ENCODE measurements at regions not wholly inside any gene's neighbourhood (a gene's known extent, or its start where the extent isn't known, plus 50 kb on each side); places are given as distances from the start of the nearest gene placed in this dataset.
A peak's percentile ranks its signal among the peaks of the same experiment; 100 is the strongest.

- TF ChIP-seq MYC (IDR thresholded peaks at IDR 0.05; ENCODE audit: low read depth, low read length), result peak; percentile 26; the same call in 1 of the 2 replicates
- TF ChIP-seq MYC (CRISPR knock-in tag; IDR thresholded peaks at IDR 0.05; ENCODE audit: borderline replicate concordance, low read depth), result no peak
- TF ChIP-seq ZNF12 (CRISPR knock-in tag; IDR thresholded peaks at IDR 0.05), result no peak
- TF ChIP-seq ARID2 (IDR thresholded peaks at IDR 0.05), result peak; percentile 83
- TF ChIP-seq HDGF (IDR thresholded peaks at IDR 0.05), result 0 out of 2 replicates have a peak, but pooled peaks have one; percentile 29
- no peak for TF ChIP-seq SMARCE1 (IDR thresholded peaks at IDR 0.05)
- peak in 1 of 3 experiments; percentile 53 for TF ChIP-seq YY1 (IDR thresholded peaks at IDR 0.05; ENCODE audit: borderline replicate concordance in 1 of 3, control insufficient read depth in 1 of 3, extremely low read depth in 1 of 3, insufficient read depth in 3 of 3, insufficient read length in 1 of 3, insufficient replicate concordance in 2 of 3, low read depth in 1 of 3, low read length in 2 of 3)
- TF ChIP-seq, protein P1, sequence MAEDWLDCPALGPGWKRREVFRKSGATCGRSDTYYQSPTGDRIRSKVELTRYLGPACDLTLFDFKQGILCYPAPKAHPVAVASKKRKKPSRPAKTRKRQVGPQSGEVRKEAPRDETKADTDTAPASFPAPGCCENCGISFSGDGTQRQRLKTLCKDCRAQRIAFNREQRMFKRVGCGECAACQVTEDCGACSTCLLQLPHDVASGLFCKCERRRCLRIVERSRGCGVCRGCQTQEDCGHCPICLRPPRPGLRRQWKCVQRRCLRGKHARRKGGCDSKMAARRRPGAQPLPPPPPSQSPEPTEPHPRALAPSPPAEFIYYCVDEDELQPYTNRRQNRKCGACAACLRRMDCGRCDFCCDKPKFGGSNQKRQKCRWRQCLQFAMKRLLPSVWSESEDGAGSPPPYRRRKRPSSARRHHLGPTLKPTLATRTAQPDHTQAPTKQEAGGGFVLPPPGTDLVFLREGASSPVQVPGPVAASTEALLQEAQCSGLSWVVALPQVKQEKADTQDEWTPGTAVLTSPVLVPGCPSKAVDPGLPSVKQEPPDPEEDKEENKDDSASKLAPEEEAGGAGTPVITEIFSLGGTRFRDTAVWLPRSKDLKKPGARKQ (CRISPR knock-in tag; IDR thresholded peaks at IDR 0.05), result 0 out of 2 replicates have a peak, but pooled peaks have one; percentile 34
- TF ChIP-seq DPF2 (IDR thresholded peaks at IDR 0.05), result 0 out of 2 replicates have a peak, but pooled peaks have one; percentile 43
- peak; percentile 56; the same call in 1 of the 2 replicates for TF ChIP-seq GATAD2A (IDR thresholded peaks at IDR 0.05)
- peak; percentile 43; the same call in 1 of the 2 replicates for TF ChIP-seq MAFF (IDR thresholded peaks at IDR 0.05; ENCODE audit: low read length)
- no peak for TF ChIP-seq MTA3 (IDR thresholded peaks at IDR 0.05; ENCODE audit: borderline replicate concordance)
- 0 out of 2 replicates have a peak, but pooled peaks have one; percentile 42 for TF ChIP-seq ESRRA (IDR thresholded peaks at IDR 0.05; ENCODE audit: borderline replicate concordance, low read depth)
- TF ChIP-seq TCF3 (CRISPR knock-in tag; IDR thresholded peaks at IDR 0.05), result peak; percentile 5; the same call in 1 of the 2 replicates
- TF ChIP-seq VEZF1 (CRISPR knock-in tag; IDR thresholded peaks at IDR 0.05), result no peak
- 0 out of 2 replicates have a peak, but pooled peaks have one; percentile 45 for TF ChIP-seq NR4A1 (CRISPR knock-in tag; IDR thresholded peaks at IDR 0.05)
- peak; percentile 67; the same call in 1 of the 2 replicates for TF ChIP-seq NR4A1 (tag; IDR thresholded peaks at IDR 0.05)
- no peak for TF ChIP-seq ZNF551 (CRISPR knock-in tag; IDR thresholded peaks at IDR 0.05)
- TF ChIP-seq ZNF3 (CRISPR knock-in tag; IDR thresholded peaks at IDR 0.05), result no peak
- peak; percentile 83; the same call in 1 of the 2 replicates for TF ChIP-seq ZNF592 (IDR thresholded peaks at IDR 0.05)
These were observed 60.7 kb downstream of the RPL22L1 start (continued) for GRCh38 chr3:170809007-170809974.

Data from K562 (cell line).